GM12891 (cell line): ENCODE measurements at regions not wholly inside any gene's neighbourhood (a gene's known extent, or its start where the extent isn't known, plus 50 kb on each side); places are given as distances from the start of the nearest gene placed in this dataset.

ENCODE experiments used
- PAX5 ChIP-seq: IDR thresholded peaks from 2 replicates; pipeline ENCODE4 v1.6.1; 2011; ENCODE audit warnings: low read length, moderate library complexity, mild to moderate bottlenecking; ENCODE audit not compliant: insufficient read depth, severe bottlenecking
- POLR2A ChIP-seq: IDR thresholded peaks from 2 replicates; pipeline ENCODE4 v1.6.1; 2011; ENCODE audit warnings: low read depth, low read length, control low read depth
- POLR2AphosphoS5 ChIP-seq: IDR thresholded peaks from 2 replicates; pipeline ENCODE4 v1.6.1; 2011; ENCODE audit warnings: low read depth, low read length, control low read depth
- POU2F2 ChIP-seq: IDR thresholded peaks from 2 replicates; pipeline ENCODE4 v1.6.1; 2011; ENCODE audit warnings: low read depth, mild to moderate bottlenecking, control low read depth, low read length, moderate library complexity
- SPI1 ChIP-seq: IDR thresholded peaks from 2 replicates; pipeline ENCODE4 v1.6.1; 2011; ENCODE audit warnings: low read depth, low read length, control low read depth
- TAF1 ChIP-seq: IDR thresholded peaks from 2 replicates; pipeline ENCODE4 v1.6.1; 2011; ENCODE audit warnings: low read depth, low read length, control low read depth

- TF ChIP-seq POLR2AphosphoS5 (no peak), PAX5 (no peak), POLR2A (no peak), TAF1 (no peak), SPI1 (peak; percentile 92), POU2F2 (peak; percentile 56; the same call in 1 of the 2 replicates)
These were observed 123.3 kb upstream of the TBL1X start for GRCh38 chrX:9341291-9342201.
